Parathyroid adenoma (tissue), 2 donors: ENCODE measurements at regions not wholly inside any gene's neighbourhood (a gene's known extent, or its start where the extent isn't known, plus 50 kb on each side); places are given as distances from the start of the nearest gene placed in this dataset.

Experiments used
- H2AFZ ChIP-seq: fragments of 300-600 bp; sonication (generic); one replicate; pipeline ENCODE4 v1.7.0; 2017; ENCODE audit warnings: antibody characterized with exemption, mild to moderate bottlenecking
- H3K27ac ChIP-seq: fragments of 300-600 bp; sonication (generic); one replicate; pipeline ENCODE4 v1.7.0; 2017
- H3K27me3 ChIP-seq: fragments of 300-600 bp; sonication (generic); one replicate; pipeline ENCODE4 v1.7.0; 2017; ENCODE audit warnings: low read length; ENCODE audit not compliant: control insufficient read depth, insufficient read depth
- H3K36me3 ChIP-seq: fragments of 300-600 bp; sonication (generic); one replicate; pipeline ENCODE4 v1.7.0; 2017; ENCODE audit warnings: low read length; ENCODE audit not compliant: control insufficient read depth, insufficient read depth
- H3K4me1 ChIP-seq: fragments of 300-600 bp; sonication (generic); one replicate; pipeline ENCODE4 v1.7.0; 2017; ENCODE audit warnings: control low read depth
- H3K4me2 ChIP-seq: fragments of 300-600 bp; sonication (generic); one replicate; pipeline ENCODE4 v1.7.0; 2017; ENCODE audit warnings: low read length
- H3K4me3 ChIP-seq: fragments of 300-600 bp; sonication (generic); one replicate; pipeline ENCODE4 v1.7.0; 2017; ENCODE audit warnings: low read depth, low read length
- H3K79me2 ChIP-seq: fragments of 300-600 bp; sonication (generic); one replicate; pipeline ENCODE4 v1.7.0; 2017; ENCODE audit warnings: control low read depth
- H3K9ac ChIP-seq: fragments of 300-600 bp; sonication (generic); one replicate; pipeline ENCODE4 v1.7.0; 2017; ENCODE audit warnings: mild to moderate bottlenecking
- H3K9me3 ChIP-seq: fragments of 300-600 bp; sonication (generic); one replicate; pipeline ENCODE4 v1.7.0; 2017; ENCODE audit warnings: low read length; ENCODE audit not compliant: control insufficient read depth
- TF ChIP-seq, protein P1 (sequence below): fragments of 300-600 bp; sonication (generic); IDR thresholded peaks from one replicate; pipeline ENCODE4 v1.7.0; 2017; ENCODE audit warnings: antibody characterized with exemption, mild to moderate bottlenecking
- donor health status: primary hyperparathyroidism.

GRCh38 chr7:149375234-149376008, 85.4 kb downstream of the ZNF777 start:
- Histone ChIP-seq H3K79me2 (no peaks in the 10 kb centered on the region), H3K9ac (no peak overlapping the region), H3K36me3 (no peaks in the 10 kb centered on the region), H2AFZ (no peak overlapping the region), H3K27me3 (no peaks in the 10 kb centered on the region), H3K4me1 (no peaks in the 10 kb centered on the region), H3K9me3 (no peaks in the 10 kb centered on the region), H3K27ac (no peak overlapping the region), H3K4me3 (no peak overlapping the region), H3K4me2 (no peak overlapping the region)
- TF ChIP-seq, protein P1, sequence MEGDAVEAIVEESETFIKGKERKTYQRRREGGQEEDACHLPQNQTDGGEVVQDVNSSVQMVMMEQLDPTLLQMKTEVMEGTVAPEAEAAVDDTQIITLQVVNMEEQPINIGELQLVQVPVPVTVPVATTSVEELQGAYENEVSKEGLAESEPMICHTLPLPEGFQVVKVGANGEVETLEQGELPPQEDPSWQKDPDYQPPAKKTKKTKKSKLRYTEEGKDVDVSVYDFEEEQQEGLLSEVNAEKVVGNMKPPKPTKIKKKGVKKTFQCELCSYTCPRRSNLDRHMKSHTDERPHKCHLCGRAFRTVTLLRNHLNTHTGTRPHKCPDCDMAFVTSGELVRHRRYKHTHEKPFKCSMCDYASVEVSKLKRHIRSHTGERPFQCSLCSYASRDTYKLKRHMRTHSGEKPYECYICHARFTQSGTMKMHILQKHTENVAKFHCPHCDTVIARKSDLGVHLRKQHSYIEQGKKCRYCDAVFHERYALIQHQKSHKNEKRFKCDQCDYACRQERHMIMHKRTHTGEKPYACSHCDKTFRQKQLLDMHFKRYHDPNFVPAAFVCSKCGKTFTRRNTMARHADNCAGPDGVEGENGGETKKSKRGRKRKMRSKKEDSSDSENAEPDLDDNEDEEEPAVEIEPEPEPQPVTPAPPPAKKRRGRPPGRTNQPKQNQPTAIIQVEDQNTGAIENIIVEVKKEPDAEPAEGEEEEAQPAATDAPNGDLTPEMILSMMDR, result no peak

DNA sequence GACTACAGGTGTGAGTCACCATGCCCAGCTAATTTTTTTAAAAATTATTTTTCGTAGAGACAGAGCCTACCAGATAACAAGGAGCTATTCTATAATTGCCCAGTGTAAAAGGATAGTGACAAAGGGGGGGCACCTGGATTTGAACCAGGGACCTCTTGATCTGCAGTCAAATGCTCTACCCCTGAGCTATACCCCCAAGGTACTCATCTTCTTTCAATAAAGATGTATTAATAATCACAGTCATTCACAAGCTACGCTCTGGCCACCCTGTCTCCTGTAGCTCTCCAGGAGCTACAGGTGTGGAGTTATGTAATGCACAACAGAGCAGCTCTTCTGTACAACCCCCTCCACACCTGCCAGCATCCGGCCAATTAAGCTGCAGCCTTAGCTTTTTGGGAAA, 83.5 kb downstream of the ZNF777 start:
- H3K27me3 ChIP-seq, result no peaks in the 10 kb centered on the region
- no peaks in the 10 kb centered on the region for H3K4me1 ChIP-seq
- TF ChIP-seq, protein P1, result no peak
- no peak overlapping the region for H3K4me2 ChIP-seq
- no peaks in the 10 kb centered on the region for H3K36me3 ChIP-seq
- H3K79me2 ChIP-seq, result no peaks in the 10 kb centered on the region
- H3K4me3 ChIP-seq, result no peak overlapping the region
- no peak overlapping the region for H3K27ac ChIP-seq
- H3K9ac ChIP-seq, result no peak overlapping the region
- H2AFZ ChIP-seq, result no peak overlapping the region
- no peaks in the 10 kb centered on the region for H3K9me3 ChIP-seq

GRCh38 chr7:149379625-149380024, 81.2 kb downstream of the ZNF777 start:
- no peak overlapping the region for H3K9ac ChIP-seq
- H3K4me3 ChIP-seq, result no peak overlapping the region
- no peak overlapping the region for H3K27ac ChIP-seq
- TF ChIP-seq, protein P1, result no peak
- no peaks in the 10 kb centered on the region for H3K4me1 ChIP-seq
- H3K79me2 ChIP-seq, result no peaks in the 10 kb centered on the region
- no peak overlapping the region for H2AFZ ChIP-seq
- H3K9me3 ChIP-seq, result no peaks in the 10 kb centered on the region
- no peak overlapping the region for H3K4me2 ChIP-seq
- no peaks in the 10 kb centered on the region for H3K36me3 ChIP-seq
- H3K27me3 ChIP-seq, result no peaks in the 10 kb centered on the region

DNA sequence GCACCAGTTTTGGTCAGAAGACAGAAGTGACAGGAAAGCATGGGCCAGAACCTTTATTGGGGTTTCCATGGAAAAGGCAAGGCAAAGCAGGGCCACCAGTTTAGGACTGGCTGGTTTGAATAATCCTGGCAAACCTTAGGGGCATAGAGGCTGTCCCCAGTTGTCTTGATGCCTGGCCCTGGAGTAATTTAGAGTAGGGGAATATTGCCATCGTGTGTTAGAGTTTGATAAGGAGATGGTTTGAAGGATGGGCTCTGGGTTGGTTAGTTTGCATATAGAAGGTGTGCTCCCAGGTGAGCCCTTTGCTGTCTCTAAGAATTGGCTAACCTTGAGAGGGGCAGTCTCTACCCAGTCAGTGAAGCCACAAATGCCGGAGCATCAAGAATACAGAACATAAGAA, 79.6 kb downstream of the ZNF777 start:
- TF ChIP-seq, protein P1, result no peak
- no peak overlapping the region for H3K27ac ChIP-seq
- H3K4me3 ChIP-seq, result no peak overlapping the region
- no peaks in the 10 kb centered on the region for H3K9me3 ChIP-seq
- no peak overlapping the region for H2AFZ ChIP-seq
- no peaks in the 10 kb centered on the region for H3K79me2 ChIP-seq
- H3K9ac ChIP-seq, result no peak overlapping the region
- H3K36me3 ChIP-seq, result no peaks in the 10 kb centered on the region
- no peaks in the 10 kb centered on the region for H3K27me3 ChIP-seq
- H3K4me1 ChIP-seq, result no peaks in the 10 kb centered on the region
- H3K4me2 ChIP-seq, result no peak overlapping the region
